Loucy (cell line): ENCODE measurements at regions not wholly inside any gene's neighbourhood (a gene's known extent, or its start where the extent isn't known, plus 50 kb on each side); places are given as distances from the start of the nearest gene placed in this dataset.
"Not testable (repeated sequence)": the region's sequence is repeated elsewhere in the genome, so short reads cannot be mapped to it uniquely, and the experiment has no call there.

Experiments used
- H2AFZ ChIP-seq: fragments of 200-600 bp; sonication (generic); 2 replicates; pipeline ENCODE4 v1.6.0; 2016; ENCODE audit warnings: antibody characterized with exemption, mild to moderate bottlenecking, low read length, moderate library complexity
- H3F3A ChIP-seq: fragments of 200-600 bp; 2 replicates; pipeline ENCODE4 v1.6.0; 2016; ENCODE audit warnings: antibody characterized with exemption, low read depth, mild to moderate bottlenecking
- H3K27me3 ChIP-seq: fragments of 200-600 bp; sonication (generic); 2 replicates; pipeline ENCODE4 v1.6.1; 2014; ENCODE audit warnings: low read length, mild to moderate bottlenecking; ENCODE audit not compliant: insufficient read depth, poor library complexity, severe bottlenecking
- H3K36me3 ChIP-seq: fragments of 200-600 bp; sonication (generic); 2 replicates; pipeline ENCODE4 v1.6.1; 2016; ENCODE audit warnings: low read length; ENCODE audit not compliant: insufficient read depth
- H3K4me1 ChIP-seq: fragments of 200-600 bp; sonication (generic); 2 replicates; pipeline ENCODE4 v1.5.1; 2014; ENCODE audit warnings: low read length, mild to moderate bottlenecking; ENCODE audit not compliant: insufficient read depth, poor library complexity, severe bottlenecking
- H3K4me2 ChIP-seq: fragments of 200-600 bp; sonication (generic); 2 replicates; pipeline ENCODE4 v1.6.0; 2014; ENCODE audit warnings: antibody characterized with exemption, low read length, low read depth, mild to moderate bottlenecking; ENCODE audit not compliant: poor library complexity, severe bottlenecking
- H3K4me3 ChIP-seq: fragments of 200-600 bp; sonication (generic); 2 replicates; pipeline ENCODE4 v1.5.1; 2014; ENCODE audit warnings: low read length, mild to moderate bottlenecking, mixed read lengths; ENCODE audit not compliant: poor library complexity, severe bottlenecking
- H3K79me2 ChIP-seq: fragments of 200-600 bp; sonication (generic); 2 replicates; pipeline ENCODE4 v1.6.1; 2014; ENCODE audit warnings: low read length; ENCODE audit not compliant: insufficient read depth
- H3K9ac ChIP-seq: fragments of 200-600 bp; sonication (generic); 2 replicates; pipeline ENCODE4 v1.6.0; 2014; ENCODE audit warnings: mild to moderate bottlenecking, low read depth, low read length, moderate library complexity; ENCODE audit not compliant: poor library complexity, severe bottlenecking
- H3K9me2 ChIP-seq: fragments of 200-600 bp; sonication (generic); replicated peaks from 2 replicates; pipeline ENCODE4 v1.6.1; 2016; ENCODE audit warnings: low read depth, low read length, mixed read lengths
- H3K9me3 ChIP-seq: fragments of 200-600 bp; sonication (generic); 2 replicates; pipeline ENCODE4 v1.6.1; 2014; ENCODE audit warnings: mild to moderate bottlenecking, antibody characterized with exemption, low read length, low read depth; ENCODE audit not compliant: insufficient read depth
- H4K20me1 ChIP-seq: fragments of 200-600 bp; sonication (generic); 2 replicates; pipeline ENCODE4 v1.6.0; 2014; ENCODE audit warnings: antibody characterized with exemption, low read length, mild to moderate bottlenecking; ENCODE audit not compliant: insufficient read depth, poor library complexity, severe bottlenecking
- EZH2phosphoT487 ChIP-seq: fragments of 200-600 bp; IDR thresholded peaks from 2 replicates; pipeline ENCODE4 v1.6.1; 2018; ENCODE audit warnings: antibody characterized with exemption, mild to moderate bottlenecking, moderate library complexity, borderline replicate concordance
- TF ChIP-seq, protein P1 (sequence below): fragments of 200-600 bp; sonication (generic); conservative IDR thresholded peaks from 2 replicates; pipeline ENCODE4 v1.5.1; 2014; ENCODE audit warnings: mild to moderate bottlenecking, antibody characterized with exemption, low read length

DNA sequence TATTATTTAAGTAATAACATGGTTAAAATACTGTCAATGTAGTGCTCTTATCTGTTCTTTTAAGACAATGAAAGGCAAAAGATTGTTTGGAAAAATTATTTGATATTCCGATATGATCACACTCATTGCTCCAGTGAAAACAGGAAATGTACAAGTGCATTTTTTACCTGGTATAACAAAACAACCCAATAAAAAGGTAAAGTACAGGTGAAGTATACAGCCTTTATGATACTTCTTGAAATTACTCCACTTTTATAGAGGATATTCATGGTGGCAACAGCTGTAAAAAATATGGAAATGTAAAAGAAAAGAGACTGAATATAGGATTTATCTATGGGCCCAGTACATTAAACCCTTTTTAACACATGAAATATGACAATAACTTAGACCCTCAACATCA is 298.6 kb upstream of the HNRNPA3 start:
- no peaks in the 10 kb centered on the region for H3K36me3 ChIP-seq
- no peaks in the 10 kb centered on the region for H3K4me1 ChIP-seq
- H3F3A ChIP-seq = no peaks in the 10 kb centered on the region
- H3K9me2 ChIP-seq = no peaks in the 10 kb centered on the region
- H3K9ac ChIP-seq = no peak overlapping the region
- no peaks in the 10 kb centered on the region for H4K20me1 ChIP-seq
- H3K4me2 ChIP-seq = no peak overlapping the region
- H3K9me3 ChIP-seq = no peaks in the 10 kb centered on the region
- TF ChIP-seq, protein P1, sequence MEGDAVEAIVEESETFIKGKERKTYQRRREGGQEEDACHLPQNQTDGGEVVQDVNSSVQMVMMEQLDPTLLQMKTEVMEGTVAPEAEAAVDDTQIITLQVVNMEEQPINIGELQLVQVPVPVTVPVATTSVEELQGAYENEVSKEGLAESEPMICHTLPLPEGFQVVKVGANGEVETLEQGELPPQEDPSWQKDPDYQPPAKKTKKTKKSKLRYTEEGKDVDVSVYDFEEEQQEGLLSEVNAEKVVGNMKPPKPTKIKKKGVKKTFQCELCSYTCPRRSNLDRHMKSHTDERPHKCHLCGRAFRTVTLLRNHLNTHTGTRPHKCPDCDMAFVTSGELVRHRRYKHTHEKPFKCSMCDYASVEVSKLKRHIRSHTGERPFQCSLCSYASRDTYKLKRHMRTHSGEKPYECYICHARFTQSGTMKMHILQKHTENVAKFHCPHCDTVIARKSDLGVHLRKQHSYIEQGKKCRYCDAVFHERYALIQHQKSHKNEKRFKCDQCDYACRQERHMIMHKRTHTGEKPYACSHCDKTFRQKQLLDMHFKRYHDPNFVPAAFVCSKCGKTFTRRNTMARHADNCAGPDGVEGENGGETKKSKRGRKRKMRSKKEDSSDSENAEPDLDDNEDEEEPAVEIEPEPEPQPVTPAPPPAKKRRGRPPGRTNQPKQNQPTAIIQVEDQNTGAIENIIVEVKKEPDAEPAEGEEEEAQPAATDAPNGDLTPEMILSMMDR = no peak
- no peak for TF ChIP-seq EZH2phosphoT487
- no peaks in the 10 kb centered on the region for H3K27me3 ChIP-seq
- no peak overlapping the region for H3K4me3 ChIP-seq
- H3K79me2 ChIP-seq = no peaks in the 10 kb centered on the region
- no peak overlapping the region for H2AFZ ChIP-seq

DNA sequence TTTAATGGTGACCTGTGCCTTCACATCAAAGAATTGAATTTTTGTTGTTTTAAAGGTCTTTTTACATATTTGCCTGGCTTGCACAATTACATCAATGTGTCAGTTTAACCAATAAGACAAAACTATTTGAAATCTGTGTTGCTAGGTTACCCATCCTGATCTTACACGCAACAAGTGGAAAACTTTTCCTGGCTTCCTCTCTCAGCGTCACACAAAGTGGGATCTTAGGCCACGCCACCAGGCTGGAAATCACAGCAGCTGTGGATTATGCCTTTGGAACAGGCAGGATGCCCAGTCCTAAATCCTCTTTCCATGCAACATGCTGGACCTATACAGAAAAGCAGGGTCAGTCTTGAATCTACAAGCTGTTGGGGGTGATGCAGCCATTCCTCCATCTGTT is 298.2 kb upstream of the HNRNPA3 start:
- H2AFZ ChIP-seq = no peak overlapping the region
- H4K20me1 ChIP-seq = no peaks in the 10 kb centered on the region
- H3K4me3 ChIP-seq = no peak overlapping the region
- no peaks in the 10 kb centered on the region for H3K36me3 ChIP-seq
- no peaks in the 10 kb centered on the region for H3K9me3 ChIP-seq
- H3K79me2 ChIP-seq = no peaks in the 10 kb centered on the region
- H3K27me3 ChIP-seq = no peaks in the 10 kb centered on the region
- H3F3A ChIP-seq = no peaks in the 10 kb centered on the region
- H3K9me2 ChIP-seq = no peaks in the 10 kb centered on the region
- H3K4me2 ChIP-seq = no peak overlapping the region
- no peaks in the 10 kb centered on the region for H3K4me1 ChIP-seq
- no peak for TF ChIP-seq EZH2phosphoT487
- TF ChIP-seq, protein P1 = no peak
- H3K9ac ChIP-seq = no peak overlapping the region

DNA sequence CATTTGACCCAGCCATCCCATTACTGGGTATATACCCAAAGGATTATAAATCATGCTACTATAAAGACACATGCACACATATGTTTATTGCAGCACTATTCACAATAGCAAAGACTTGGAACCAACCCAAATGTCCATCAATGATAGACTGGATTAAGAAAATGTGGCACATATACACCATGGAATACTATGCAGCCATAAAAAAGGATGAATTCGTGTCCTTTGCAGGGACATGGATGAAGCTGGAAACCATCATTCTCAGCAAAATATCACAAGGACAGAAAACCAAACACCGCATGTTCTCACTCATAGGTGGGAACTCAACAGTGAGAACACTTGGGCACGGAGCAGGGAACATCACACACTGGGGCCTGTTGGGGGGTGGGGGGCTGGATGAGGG is 290.0 kb upstream of the HNRNPA3 start:
- not testable (repeated sequence) for H3K4me3 ChIP-seq, H3K79me2 ChIP-seq, H3K36me3 ChIP-seq, H3K9me2 ChIP-seq, H3K9me3 ChIP-seq, H4K20me1 ChIP-seq, H3F3A ChIP-seq, H3K4me1 ChIP-seq, H3K27me3 ChIP-seq, H2AFZ ChIP-seq, H3K9ac ChIP-seq, H3K4me2 ChIP-seq

DNA sequence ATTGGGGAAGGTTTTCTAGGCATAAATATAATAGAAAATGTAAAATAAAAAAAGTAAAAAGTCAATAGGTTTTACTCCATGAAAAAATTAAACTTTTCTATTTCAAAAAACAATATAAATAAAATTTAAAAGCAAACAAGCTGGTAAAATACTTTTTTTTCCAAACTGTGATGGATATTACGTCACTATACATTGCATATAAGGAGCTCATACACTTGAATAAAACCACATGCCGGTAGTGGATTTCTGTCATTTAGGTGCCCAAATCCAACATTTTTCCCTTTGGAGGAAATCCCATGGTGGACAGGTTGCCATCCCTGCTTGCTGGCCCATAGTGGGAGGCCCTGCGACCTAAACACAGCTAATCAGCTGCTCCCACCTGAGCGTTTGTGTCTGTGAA is 289.4 kb upstream of the HNRNPA3 start:
- H3K9me2 ChIP-seq = no peaks in the 10 kb centered on the region

More for the DNA sequence above, 289.4 kb upstream of the HNRNPA3 start:
- no peaks in the 10 kb centered on the region for H3F3A ChIP-seq
- no peak overlapping the region for H3K4me3 ChIP-seq
- H3K9ac ChIP-seq = no peak overlapping the region
- H3K79me2 ChIP-seq = no peaks in the 10 kb centered on the region
- H3K4me2 ChIP-seq = no peak overlapping the region
- TF ChIP-seq, protein P1 = no peak
- no peak for TF ChIP-seq EZH2phosphoT487
- 0 out of 2 replicates have a peak, but pooled peaks cover 5% of the 10 kb centered on the region for H3K9me3 ChIP-seq
- no peaks in the 10 kb centered on the region for H3K4me1 ChIP-seq
- H2AFZ ChIP-seq = no peak overlapping the region
- H3K27me3 ChIP-seq = no peaks in the 10 kb centered on the region
- no peaks in the 10 kb centered on the region for H3K36me3 ChIP-seq
- no peaks in the 10 kb centered on the region for H4K20me1 ChIP-seq
